Left colon (tissue), 2 donors: ENCODE measurements at regions not wholly inside any gene's neighbourhood (a gene's known extent, or its start where the extent isn't known, plus 50 kb on each side); places are given as distances from the start of the nearest gene placed in this dataset.
A peak's percentile ranks its signal among the peaks of the same experiment; 100 is the strongest.

ENCODE experiments used
- ATAC-seq: fragments of 200-7000 bp; cut with Tn5 transposase; one replicate; pipeline ENCODE4 v1.9.1; 2020; ENCODE audit warnings: mild to moderate bottlenecking, moderate library complexity
- DNase-seq, 2 donors: peaks; one replicate each; pipeline ENCODE4 v3.0.0-alpha.2; 2020
- intact Hi-C, 2 donors: fragments of 100-400 bp; cut with DNase I in 1 of 2; cut with micrococcal nuclease in 1 of 2; formaldehyde crosslinking; loops; one replicate each; pipeline versions ENCODE4 v1.11.2 to v1.14.0; 2022; cut with DNase I, micrococcal nuclease
- donor health status: DM: no; HTN: no; CAD: no.
- donor health status: DM: yes; HTN: yes; CAD: no.

- no peak for DNase-seq
- intact Hi-C loops = no loop called here
- ATAC-seq = no peak
Observed at GRCh38 chr5:124576848-124577409, 169.5 kb downstream of the ZNF608 start.

DNA sequence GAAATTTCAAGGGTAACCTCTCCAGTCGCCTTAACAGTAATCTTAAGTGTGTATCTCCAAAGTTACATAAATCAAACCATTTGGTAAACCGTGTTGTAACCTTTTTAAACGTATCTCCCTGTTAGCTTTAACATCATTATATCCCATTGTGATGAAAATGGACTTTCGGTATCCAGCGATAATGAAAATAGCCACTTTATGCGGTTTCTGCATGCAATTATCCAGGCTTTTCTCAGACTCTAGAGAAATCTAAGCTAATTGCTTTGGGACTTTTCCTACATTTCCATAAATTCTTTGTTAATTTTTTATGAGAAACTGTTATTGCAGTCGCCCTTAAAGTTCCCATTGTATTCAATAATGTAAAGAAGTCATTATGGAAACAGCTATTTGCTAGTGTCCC lies 170.7 kb downstream of the ZNF608 start:
- DNase-seq (no peak), ATAC-seq (no peak)
- intact Hi-C loops = no loop called here

GRCh38 chr5:124574521-124575436 lies 171.7 kb downstream of the ZNF608 start:
- no peak for ATAC-seq
- intact Hi-C loops = no loop called here
- DNase-seq = no peak

DNA sequence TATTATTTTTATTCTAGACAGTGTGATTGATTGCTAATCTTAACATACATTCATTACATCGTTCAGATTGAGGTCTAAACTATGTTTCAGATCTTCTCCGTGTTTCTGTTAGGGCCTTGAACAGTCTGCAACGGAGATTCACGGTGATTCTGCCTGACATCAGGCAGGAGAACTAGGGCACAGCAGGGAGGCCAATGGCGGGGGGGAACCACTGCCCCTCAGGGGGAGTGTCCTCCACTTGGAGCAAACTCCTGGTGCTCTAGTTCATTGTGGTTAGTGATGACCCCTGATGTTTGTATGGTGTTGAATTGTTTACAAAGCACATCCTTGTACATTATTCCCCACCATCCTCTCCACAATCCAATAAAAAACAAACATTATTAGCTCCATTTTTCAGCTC lies 173.5 kb downstream of the ZNF608 start:
- intact Hi-C loops = no loop called here
- ATAC-seq = no peak
- no peak for DNase-seq

- ATAC-seq (no peak), DNase-seq (no peak)
- intact Hi-C loops = no loop called here
Observed at GRCh38 chr5:124570285-124571035, 176.0 kb downstream of the ZNF608 start.

DNA sequence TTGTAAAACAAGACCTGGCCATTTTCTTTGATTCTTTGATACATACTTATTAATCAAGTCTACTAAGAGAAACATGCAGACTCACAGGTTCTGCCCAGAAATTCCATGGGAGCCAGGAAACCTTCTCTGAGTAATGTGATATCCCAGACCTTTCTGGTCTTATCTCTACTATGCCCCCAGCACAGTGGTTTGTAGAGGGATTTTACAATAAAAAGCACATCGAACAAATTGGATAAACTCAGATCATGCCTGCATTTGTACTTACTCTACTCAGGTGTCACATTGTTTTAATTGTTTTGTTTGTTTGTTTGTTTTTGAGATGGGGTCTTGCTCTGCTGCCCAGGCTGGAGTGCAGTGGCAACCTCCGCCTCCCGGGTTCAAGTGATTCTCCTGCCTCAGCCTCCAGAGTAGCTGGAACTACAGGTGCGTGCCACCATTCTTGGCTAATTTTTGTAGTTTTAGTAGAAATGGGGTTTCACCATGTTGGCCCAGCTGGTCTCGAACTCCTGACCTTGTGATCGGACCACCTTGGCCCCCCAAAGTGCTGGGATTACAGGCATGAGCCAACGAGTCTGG lies 179.5 kb downstream of the ZNF608 start:
- no peak for DNase-seq
- no peak for ATAC-seq
- intact Hi-C loops = no loop called here

GRCh38 chr5:124561451-124561850 lies 185.0 kb downstream of the ZNF608 start:
- ATAC-seq = no peak
- intact Hi-C loops = no loop called here
- DNase-seq = no peak

- intact Hi-C loops = no loop called here
- no peak for DNase-seq
- no peak for ATAC-seq
Observed at GRCh38 chr5:124560370-124560769, 186.1 kb downstream of the ZNF608 start.

DNA sequence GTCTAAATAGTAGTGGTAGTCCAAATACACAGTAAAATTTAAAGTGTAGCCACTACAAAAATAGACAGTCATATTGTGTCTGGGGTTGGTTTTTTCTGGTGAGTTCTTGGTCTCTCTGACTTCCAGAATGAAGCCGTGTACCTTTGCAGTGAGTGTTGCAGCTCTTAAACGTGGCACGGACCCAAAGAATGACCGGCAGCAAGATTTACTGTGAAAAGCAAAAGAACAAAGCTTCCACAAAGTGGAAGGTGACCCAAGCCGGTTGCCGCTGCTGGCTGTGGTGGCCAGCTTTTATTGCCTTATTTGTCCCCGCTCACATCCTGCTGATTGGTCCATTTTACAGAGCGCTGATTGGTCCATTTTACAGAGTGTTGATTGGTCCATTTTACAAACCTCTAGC lies 188.7 kb downstream of the ZNF608 start:
- intact Hi-C loops = no loop called here
- no peak for DNase-seq
- ATAC-seq = no peak

GRCh38 chr5:124554746-124555578 lies 191.5 kb downstream of the ZNF608 start:
- intact Hi-C loops = no loop called here
- DNase-seq = no peak
- ATAC-seq = no peak

DNA sequence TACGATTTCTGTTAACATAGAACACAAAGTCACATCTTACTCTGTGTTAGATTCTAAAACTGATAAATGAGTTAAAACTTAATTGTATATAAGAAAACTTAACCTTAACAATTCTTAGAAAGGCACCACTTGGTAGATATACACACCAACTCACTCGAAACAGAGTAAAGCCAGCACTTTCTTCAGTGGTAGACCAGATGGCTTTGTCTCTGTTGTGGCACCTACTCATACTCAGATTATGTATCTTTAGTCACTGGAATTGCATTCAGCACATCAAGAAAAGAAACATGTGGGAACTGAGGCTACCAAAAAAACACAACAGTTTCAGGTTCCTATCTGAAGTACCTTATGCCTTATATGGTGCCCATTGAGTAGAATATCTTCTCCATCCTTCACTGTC lies 192.5 kb downstream of the ZNF608 start:
- no peak for ATAC-seq

GRCh38 chr5:124552526-124552925 lies 193.9 kb downstream of the ZNF608 start:
- intact Hi-C loops = no loop called here
- no peak for DNase-seq
- ATAC-seq = no peak

More for the DNA sequence above, 192.5 kb downstream of the ZNF608 start:
- intact Hi-C loops = no loop called here
- no peak for DNase-seq

DNA sequence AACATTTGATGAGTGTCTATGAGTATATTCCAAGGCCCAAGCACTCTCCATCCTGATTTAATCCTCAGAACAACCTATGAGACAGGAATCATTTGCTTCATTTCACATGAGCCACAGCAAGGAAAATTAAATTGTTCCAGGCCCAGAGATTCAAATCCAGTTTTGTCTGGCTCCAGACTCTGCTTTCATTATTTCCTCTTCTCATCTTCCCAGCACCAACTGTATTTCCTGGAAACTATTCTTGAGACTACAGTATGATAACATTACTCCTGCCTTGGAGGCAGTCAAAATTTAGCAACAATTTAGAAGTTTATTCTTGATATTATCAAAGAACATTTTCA lies 194.5 kb downstream of the ZNF608 start:
- intact Hi-C loops = no loop called here
- ATAC-seq (no peak), DNase-seq (no peak)

GRCh38 chr5:124550731-124551130 lies 195.7 kb downstream of the ZNF608 start:
- ATAC-seq = peak; percentile 58

GRCh38 chr5:124549891-124550436 lies 196.5 kb downstream of the ZNF608 start:
- no peak for ATAC-seq
- intact Hi-C loops = no loop called here
- no peak for DNase-seq

More at GRCh38 chr5:124550731-124551130, 195.7 kb downstream of the ZNF608 start:
- DNase-seq = no peak
- intact Hi-C loops = no loop called here

GRCh38 chr5:124546643-124547042 lies 199.8 kb downstream of the ZNF608 start:
- ATAC-seq (no peak), DNase-seq (no peak)
- intact Hi-C loops = no loop called here

DNA sequence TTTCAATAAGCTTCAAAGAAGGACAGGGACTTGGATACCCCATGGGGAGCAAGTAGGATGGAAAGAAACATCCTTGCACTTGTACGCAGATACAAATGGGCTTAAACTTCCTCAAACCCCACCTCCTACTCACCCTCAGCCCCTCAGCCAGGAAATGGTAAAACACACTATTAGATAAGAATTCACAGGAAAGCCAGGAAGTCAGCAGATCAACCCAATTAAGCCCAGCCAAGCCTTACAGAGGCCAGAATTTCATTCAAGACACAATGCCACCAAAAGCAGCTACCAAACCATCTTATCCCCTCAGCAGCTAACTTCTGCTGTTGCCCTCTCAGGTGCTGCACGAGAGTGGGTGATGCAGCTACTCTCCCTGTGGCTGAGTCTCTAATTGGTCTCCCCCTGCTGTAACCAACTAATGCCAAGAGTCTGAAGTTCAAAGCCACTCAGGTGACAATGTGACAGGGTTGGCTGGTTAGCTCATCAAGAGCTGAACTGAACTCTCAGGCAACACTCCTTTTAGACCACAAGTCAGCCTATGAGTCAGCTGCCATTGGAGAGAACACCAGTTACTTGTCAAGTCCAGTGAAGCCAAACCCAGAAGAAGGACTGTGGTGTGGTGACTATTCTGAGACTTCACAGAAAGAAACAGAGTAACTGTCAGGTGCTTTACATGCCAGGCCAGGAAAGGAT lies 201.9 kb downstream of the ZNF608 start:
- ATAC-seq = no peak
- DNase-seq = no peak
- intact Hi-C loops = no loop called here

GRCh38 chr5:124538931-124539330 lies 207.5 kb downstream of the ZNF608 start:
- intact Hi-C loops = no loop called here
- DNase-seq (no peak), ATAC-seq (no peak)
